GM12892 (cell line): ENCODE measurements at regions not wholly inside any gene's neighbourhood (a gene's known extent, or its start where the extent isn't known, plus 50 kb on each side); places are given as distances from the start of the nearest gene placed in this dataset.

Experiments used
- POLR2AphosphoS5 ChIP-seq: IDR thresholded peaks from 2 replicates; pipeline ENCODE4 v1.6.1; 2011; ENCODE audit warnings: low read depth, low read length, control low read depth
- TAF1 ChIP-seq: IDR thresholded peaks from 2 replicates; pipeline ENCODE4 v1.6.1; 2011; ENCODE audit warnings: low read depth, mild to moderate bottlenecking, control low read depth, low read length, borderline replicate concordance

DNA sequence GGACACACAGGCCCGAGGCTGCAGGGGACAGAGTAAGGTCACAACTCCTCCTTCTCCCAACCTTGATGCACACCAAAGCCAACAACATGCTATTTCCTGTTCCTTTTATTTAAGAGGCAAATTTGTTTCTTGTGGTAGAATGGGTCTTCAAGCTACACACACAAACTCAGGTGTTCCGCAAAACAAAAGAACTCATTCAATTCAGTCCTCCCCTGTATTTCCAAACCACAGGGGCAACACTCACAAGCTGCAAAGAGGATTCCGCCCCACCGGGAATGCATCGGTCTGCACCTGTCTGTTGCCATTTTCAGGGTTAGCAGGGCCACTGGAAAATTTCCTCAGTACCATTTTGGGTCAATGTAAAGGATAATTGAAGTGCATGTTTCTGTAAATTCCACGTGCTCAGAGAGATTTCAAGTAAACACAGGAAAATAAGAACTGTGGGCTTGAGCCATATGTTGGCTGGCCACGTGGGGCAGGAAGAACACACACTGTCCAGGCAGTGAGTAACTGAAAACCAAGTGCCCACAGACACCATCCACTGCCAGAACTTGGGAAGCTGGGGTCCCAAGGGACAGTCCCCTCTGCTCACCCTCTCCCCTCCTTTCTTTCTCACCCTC lies 145.2 kb upstream of the ERG start:
- no peak for TF ChIP-seq POLR2AphosphoS5
- TF ChIP-seq TAF1, result no peak
